ENCODE measurements at regions not wholly inside any gene's neighbourhood (a gene's known extent, or its start where the extent isn't known, plus 50 kb on each side); places are given as distances from the start of the nearest gene placed in this dataset.
"Not testable (repeated sequence)": the region's sequence is repeated elsewhere in the genome, so short reads cannot be mapped to it uniquely, and the experiment has no call there.

- DNase-seq (ENCODE audit: extremely low read depth in 1 of 11, low read depth in 9 of 11, low spot score in 4 of 11): no peak
Observed at GRCh38 chr4:138344054-138344453, 101.9 kb upstream of the SLC7A11 start.

GRCh38 chr4:138341739-138342415 lies 99.7 kb upstream of the SLC7A11 start:
- no peak for DNase-seq (ENCODE audit: extremely low read depth in 1 of 11, low read depth in 9 of 11, low spot score in 4 of 11)

- DNase-seq (ENCODE audit: extremely low read depth in 1 of 11, low read depth in 9 of 11, low spot score in 4 of 11): no peak
Observed at GRCh38 chr4:138338840-138339239, 96.7 kb upstream of the SLC7A11 start.

DNA sequence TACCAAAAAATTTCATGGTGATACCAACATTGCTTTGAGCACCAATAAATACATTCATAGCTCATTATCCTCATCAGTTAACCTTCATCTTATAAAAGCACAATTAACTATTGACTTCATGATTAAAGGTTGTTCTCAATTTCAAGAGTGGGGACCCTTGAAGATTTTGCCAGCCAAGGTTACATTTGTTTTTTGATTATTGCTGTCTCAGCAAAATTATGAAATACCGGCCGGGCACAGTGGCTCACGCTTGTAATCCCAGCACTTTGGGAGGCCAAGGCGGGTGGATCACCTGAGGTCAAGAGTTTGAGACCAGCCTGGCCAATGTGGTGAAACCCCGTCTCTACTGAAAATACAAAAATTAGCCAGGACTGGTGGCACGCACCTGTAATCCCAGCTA lies 96.1 kb upstream of the SLC7A11 start:
- DNase-seq (ENCODE audit: extremely low read depth in 1 of 11, low read depth in 9 of 11, low spot score in 4 of 11): not testable (repeated sequence)

GRCh38 chr4:138334346-138335016 lies 92.3 kb upstream of the SLC7A11 start:
- peak in 8 of 11 donors; percentile 21 to 70 (median 32) for DNase-seq (ENCODE audit: extremely low read depth in 1 of 11, low read depth in 9 of 11, low spot score in 4 of 11)

GRCh38 chr4:138332415-138332814 lies 90.3 kb upstream of the SLC7A11 start:
- DNase-seq (ENCODE audit: extremely low read depth in 1 of 11, low read depth in 9 of 11, low spot score in 4 of 11): not testable (repeated sequence)

DNA sequence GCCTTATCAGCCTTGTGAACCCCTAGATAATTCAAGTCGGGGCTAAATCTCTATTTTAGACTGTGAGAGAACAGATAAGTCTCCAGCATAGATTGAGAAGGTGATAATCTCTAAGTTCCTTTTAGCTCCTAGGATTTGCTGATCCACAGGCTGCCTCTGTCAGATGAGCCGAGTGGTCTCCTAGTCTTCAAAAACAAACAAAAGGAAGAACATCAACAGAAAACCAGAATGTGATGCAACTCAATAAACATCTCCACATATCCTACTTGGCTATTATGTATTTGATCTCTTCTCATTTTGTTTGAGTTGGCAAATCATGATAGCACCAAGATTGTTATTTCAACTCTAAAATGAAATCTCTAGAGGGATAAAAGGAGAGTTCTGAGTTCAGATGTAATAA lies 88.4 kb upstream of the SLC7A11 start:
- DNase-seq (ENCODE audit: extremely low read depth in 1 of 11, low read depth in 9 of 11, low spot score in 4 of 11): no peak

- no peak for DNase-seq (ENCODE audit: extremely low read depth in 1 of 11, low read depth in 9 of 11, low spot score in 4 of 11)
Observed at GRCh38 chr4:138329506-138330070, 87.4 kb upstream of the SLC7A11 start.

- no peak for DNase-seq (ENCODE audit: extremely low read depth in 1 of 11, low read depth in 9 of 11, low spot score in 4 of 11)
Observed at GRCh38 chr4:138327338-138327737, 85.2 kb upstream of the SLC7A11 start.

- DNase-seq (ENCODE audit: extremely low read depth in 1 of 11, low read depth in 9 of 11, low spot score in 4 of 11): no peak
Observed at GRCh38 chr4:138320831-138321230, 78.7 kb upstream of the SLC7A11 start.

DNA sequence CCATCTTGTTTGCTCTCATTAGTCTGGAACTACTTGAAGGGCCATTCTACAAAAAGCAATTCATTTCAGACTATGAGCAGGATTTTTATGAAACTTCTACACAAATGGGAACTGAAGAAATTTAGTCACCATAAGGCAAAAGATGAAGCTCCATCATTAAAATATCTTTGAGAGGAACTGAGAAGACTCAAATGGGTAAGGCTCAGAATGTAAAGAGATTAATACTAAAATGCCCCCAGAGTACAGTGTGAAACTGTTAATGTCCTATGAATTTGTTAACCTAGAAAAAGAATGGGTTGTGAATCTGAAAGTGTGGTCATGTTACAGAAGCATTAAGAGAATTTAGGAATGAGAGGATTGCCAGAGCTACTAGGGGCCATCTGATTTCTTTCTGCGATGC lies 77.9 kb upstream of the SLC7A11 start:
- no peak for DNase-seq (ENCODE audit: extremely low read depth in 1 of 11, low read depth in 9 of 11, low spot score in 4 of 11)

DNA sequence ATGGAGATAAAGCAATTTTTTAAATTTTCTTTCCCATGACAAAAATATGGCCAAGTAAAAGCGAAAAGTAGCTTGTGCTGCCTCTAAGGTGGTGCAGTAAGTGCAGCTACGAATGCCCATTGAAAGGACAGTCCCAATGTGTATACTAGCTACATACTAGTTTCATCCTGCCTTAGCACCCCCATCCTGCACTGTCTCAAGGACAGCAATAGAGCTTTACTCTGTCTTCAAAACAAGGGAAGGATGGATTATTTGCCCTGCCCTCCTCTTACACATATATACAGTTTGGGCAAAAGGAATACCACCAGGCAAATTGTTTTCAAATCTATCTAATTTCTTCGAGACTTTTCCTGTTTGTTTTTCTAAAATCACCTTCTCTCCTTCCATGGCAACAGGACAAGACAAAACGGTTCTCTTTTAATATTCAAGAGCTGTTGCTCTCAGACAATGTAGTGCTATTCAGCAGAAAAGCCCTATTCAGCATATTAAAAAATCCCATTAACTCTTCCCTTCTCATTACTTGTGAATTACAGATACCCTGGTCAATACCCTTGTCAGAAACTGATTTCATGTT lies 75.1 kb upstream of the SLC7A11 start:
- no peak for DNase-seq (ENCODE audit: extremely low read depth in 1 of 11, low read depth in 9 of 11, low spot score in 4 of 11)

- no peak for DNase-seq (ENCODE audit: extremely low read depth in 1 of 11, low read depth in 9 of 11, low spot score in 4 of 11)
Observed at GRCh38 chr4:138312536-138312911, 70.4 kb upstream of the SLC7A11 start.

- DNase-seq (ENCODE audit: extremely low read depth in 1 of 11, low read depth in 9 of 11, low spot score in 4 of 11): no peak
Observed at GRCh38 chr4:138311771-138312535, 69.8 kb upstream of the SLC7A11 start.

DNA sequence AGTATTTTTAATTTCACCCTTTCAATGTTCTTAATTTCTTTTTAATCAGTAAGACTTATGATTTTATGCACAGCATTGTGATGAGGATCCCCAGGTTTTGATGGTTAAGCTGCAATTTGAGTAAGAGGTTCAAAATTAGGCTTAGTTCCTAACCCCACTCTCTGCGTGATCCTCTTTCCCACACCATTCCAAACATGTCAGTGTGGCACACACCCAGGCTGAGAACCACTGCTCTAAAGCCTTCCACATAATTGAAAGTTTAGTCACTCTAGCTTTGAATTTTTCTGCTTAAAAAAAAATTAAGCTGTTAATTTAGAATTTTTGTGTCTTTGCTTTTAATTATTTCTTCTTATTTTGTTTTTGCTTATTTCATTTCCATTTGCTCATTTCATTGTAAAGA lies 68.8 kb upstream of the SLC7A11 start:
- no peak for DNase-seq (ENCODE audit: extremely low read depth in 1 of 11, low read depth in 9 of 11, low spot score in 4 of 11)

DNA sequence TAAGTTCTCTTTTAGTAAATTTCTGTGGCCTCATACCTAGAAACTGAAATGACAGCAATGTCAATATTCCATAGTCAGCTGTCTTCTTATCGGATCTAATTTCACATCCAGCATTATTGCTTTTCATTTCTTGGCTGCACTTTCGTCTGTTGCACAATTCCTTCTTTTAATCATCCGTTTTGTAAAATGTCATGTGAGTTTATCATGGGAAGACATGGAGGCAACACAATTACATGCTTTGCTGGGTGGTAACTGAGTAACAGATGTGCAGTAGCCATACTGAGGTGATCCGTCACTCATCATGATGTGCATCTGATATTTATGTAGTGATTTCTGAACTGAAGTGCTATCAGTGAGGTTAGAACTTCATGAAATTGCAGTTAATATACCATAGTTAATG lies 68.3 kb upstream of the SLC7A11 start:
- no peak for DNase-seq (ENCODE audit: extremely low read depth in 1 of 11, low read depth in 9 of 11, low spot score in 4 of 11)

DNA sequence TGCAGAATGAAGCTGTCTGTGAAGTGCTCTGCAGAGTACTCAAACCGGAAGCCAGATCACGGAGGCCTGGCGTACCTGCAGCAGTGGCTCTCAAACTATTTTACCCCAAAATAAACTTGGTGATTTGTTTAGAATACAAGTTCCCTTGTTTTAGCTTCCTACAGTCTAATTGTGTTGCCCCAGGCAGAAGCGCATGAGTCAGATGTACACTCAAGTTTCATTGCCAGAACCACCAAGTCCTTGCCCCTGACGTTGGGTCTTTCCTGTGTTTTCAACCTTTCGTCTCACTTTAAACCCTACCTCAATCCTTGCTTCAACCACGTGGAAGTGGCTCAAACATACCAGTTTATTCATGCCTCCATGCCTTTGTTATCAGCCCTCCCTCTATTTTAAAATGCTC lies 66.2 kb upstream of the SLC7A11 start:
- DNase-seq (ENCODE audit: extremely low read depth in 1 of 11, low read depth in 9 of 11, low spot score in 4 of 11): no peak

GRCh38 chr4:138307319-138307718 lies 65.2 kb upstream of the SLC7A11 start:
- no peak for DNase-seq (ENCODE audit: extremely low read depth in 1 of 11, low read depth in 9 of 11, low spot score in 4 of 11)

GRCh38 chr4:138305050-138305449 lies 62.9 kb upstream of the SLC7A11 start:
- DNase-seq (ENCODE audit: extremely low read depth in 1 of 11, low read depth in 9 of 11, low spot score in 4 of 11): no peak

GRCh38 chr4:138301536-138301935 lies 59.4 kb upstream of the SLC7A11 start:
- no peak for DNase-seq (ENCODE audit: extremely low read depth in 1 of 11, low read depth in 9 of 11, low spot score in 4 of 11)

Data from renal cortex interstitium (tissue), 11 donors.